HG02610 (cell line): ENCODE measurements at regions not wholly inside any gene's neighbourhood (a gene's known extent, or its start where the extent isn't known, plus 50 kb on each side); places are given as distances from the start of the nearest gene placed in this dataset.

Experiments
- ATAC-seq: cut with Tn5 transposase; IDR thresholded peaks from one replicate; pipeline ENCODE4 v1.9.1; 2021; ENCODE audit warnings: mild to moderate bottlenecking, moderate library complexity; ENCODE audit not compliant: unreplicated experiment

GRCh38 chr1:5645135-5645399 lies 347.2 kb downstream of the NPHP4 start:
- ATAC-seq: no peak

- ATAC-seq: no peak
Measured at GRCh38 chr1:5644281-5645134, 347.7 kb downstream of the NPHP4 start.

GRCh38 chr1:5643360-5644107 lies 348.7 kb downstream of the NPHP4 start:
- ATAC-seq: no peak

- ATAC-seq: no peak
Measured at GRCh38 chr1:5640845-5641244, 351.4 kb downstream of the NPHP4 start.

GRCh38 chr1:5639106-5639722 lies 353.0 kb downstream of the NPHP4 start:
- ATAC-seq: no peak

GRCh38 chr1:5638582-5638981 lies 353.6 kb downstream of the NPHP4 start:
- no peak for ATAC-seq

- ATAC-seq: no peak
Measured at GRCh38 chr1:5637171-5637570, 355.1 kb downstream of the NPHP4 start.

- no peak for ATAC-seq
Measured at GRCh38 chr1:5634893-5635292, 357.3 kb downstream of the NPHP4 start.

GRCh38 chr1:5632814-5633213 lies 359.4 kb downstream of the NPHP4 start:
- ATAC-seq: no peak

- ATAC-seq: no peak
Measured at GRCh38 chr1:5632224-5632623, 360.0 kb downstream of the NPHP4 start.

- ATAC-seq: no peak
Measured at GRCh38 chr1:5628416-5628815, 363.8 kb downstream of the NPHP4 start.

- no peak for ATAC-seq
Measured at GRCh38 chr1:5623399-5623798, 368.8 kb downstream of the NPHP4 start.

- no peak for ATAC-seq
Measured at GRCh38 chr1:5622412-5622811, 369.8 kb downstream of the NPHP4 start.

GRCh38 chr1:5621692-5622091 lies 370.5 kb downstream of the NPHP4 start:
- no peak for ATAC-seq

- ATAC-seq: no peak
Measured at GRCh38 chr1:5620997-5621396, 371.2 kb downstream of the NPHP4 start.

- no peak for ATAC-seq
Measured at GRCh38 chr1:5620418-5620817, 371.8 kb downstream of the NPHP4 start.

- ATAC-seq: no peak
Measured at GRCh38 chr1:5619469-5619868, 372.8 kb downstream of the NPHP4 start.

- no peak for ATAC-seq
Measured at GRCh38 chr1:5617546-5617945, 374.7 kb downstream of the NPHP4 start.

- ATAC-seq: no peak
Measured at GRCh38 chr1:5617179-5617520, 375.1 kb downstream of the NPHP4 start.

- no peak for ATAC-seq
Measured at GRCh38 chr1:5616366-5617178, 375.7 kb downstream of the NPHP4 start.

GRCh38 chr1:5615076-5615475 lies 377.1 kb downstream of the NPHP4 start:
- ATAC-seq: no peak
